HL-60/S4 (cell line): ENCODE measurements at regions not wholly inside any gene's neighbourhood (a gene's known extent, or its start where the extent isn't known, plus 50 kb on each side); places are given as distances from the start of the nearest gene placed in this dataset.

ENCODE experiments used
- in situ Hi-C: fragments of 300-500 bp; cut with MboI; formaldehyde crosslinking; loops from 2 replicates; pipeline ENCODE4 v1.14.3; 2022; ENCODE audit warnings: low sequenced_read_pairs

DNA sequence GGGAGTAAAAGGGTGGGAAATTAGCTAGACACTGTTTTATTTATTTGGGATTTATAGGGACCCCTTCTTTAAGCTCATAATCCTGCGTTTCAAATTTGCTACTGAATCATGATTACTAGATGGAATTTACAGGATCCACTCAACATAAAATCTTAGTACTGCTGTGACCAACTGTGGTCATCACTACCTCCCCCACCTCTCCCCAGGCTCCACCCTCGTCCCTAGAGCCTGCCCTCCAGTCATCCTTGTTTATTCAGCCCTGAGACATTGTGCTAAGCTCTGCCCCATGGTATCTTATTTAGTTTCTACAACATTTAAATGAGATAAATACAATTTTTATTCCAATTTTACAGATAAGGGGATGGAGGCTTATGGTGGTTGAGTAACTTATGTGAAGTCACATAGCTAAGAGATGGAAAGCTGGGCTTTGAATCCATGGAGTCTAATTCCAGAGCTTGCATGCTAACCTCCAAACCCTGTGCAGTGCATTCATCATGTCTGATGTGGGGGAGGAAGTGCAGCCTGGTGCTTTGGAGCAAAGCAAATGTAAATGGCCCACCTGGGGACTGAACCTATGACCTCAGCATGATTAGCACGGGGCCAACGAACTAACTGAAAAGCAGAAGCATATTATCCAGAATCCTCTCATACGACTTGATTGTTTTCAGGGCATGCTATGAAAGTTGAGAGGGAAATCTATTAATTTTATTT lies 502.4 kb downstream of the TMEM182 start:
- in situ Hi-C loops, result no loop called here

DNA sequence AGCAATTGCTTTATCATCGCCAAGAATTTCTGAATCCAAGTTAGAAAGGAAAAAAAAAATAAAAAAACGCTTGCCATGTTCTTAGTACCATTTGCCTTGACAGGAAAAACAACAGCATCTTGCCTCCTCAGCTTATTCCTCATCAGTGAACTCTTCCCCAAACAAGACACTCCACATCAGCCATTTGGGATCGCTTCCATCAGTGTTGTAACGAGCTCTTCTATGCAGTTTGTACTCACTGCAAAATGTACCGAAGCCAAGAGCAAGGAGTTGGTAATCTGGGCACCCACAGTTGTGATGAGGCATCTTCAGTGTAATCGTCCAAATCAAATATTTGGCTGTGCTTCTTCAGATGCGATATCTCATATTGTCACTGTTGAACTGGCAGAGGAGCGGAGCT lies 503.7 kb downstream of the TMEM182 start:
- in situ Hi-C loops, result no loop called here

DNA sequence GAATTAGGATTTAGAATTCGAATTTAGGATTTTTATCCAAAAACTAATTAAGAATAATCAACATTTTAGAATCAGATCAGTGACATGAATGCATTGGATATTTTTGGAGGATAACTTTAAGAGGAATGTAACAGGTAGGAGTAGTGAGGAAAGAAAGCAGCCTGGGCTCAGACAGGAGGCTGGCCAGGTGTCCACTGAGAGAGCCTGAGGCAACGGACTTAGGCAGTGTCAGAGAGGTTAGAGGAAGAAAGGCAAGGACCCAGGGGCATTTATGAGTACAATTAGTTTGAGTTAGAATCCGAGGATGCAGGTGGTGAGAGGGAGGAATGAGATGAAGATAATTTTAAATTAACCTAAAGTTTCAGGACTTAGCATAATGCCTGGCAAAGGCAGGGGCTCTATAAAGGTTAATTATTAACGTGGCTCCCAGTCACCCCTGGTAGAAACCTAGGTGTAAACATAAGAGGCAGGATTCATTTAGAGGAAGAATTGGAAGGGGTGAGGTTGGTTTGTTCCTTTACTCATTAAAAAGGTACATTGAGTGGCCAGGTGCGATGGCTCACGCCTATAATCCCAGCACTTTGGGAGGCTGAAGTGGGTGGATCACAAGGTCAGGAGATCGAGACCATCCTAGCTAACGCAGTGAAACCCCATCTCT lies 507.1 kb downstream of the TMEM182 start:
- in situ Hi-C loops, result no loop called here

DNA sequence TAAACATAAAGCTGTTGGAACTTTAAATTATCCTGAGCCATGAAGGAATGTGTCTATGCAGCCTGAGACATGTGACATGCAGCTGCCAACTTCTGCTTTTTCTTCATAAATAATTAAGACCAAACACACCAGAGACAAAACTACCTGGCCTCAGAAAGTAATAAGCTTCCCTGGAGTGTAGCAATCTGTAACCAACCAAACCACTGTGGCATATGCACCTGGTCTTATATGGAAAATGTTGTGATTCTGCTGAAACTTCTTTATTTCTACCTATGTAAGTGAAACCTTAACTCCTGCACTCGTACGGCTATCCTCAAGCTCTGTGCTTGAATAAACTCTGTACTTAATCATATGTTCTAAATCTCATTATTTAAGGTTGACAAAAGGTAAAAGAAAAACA lies 515.0 kb downstream of the TMEM182 start:
- in situ Hi-C loops, result no loop called here

DNA sequence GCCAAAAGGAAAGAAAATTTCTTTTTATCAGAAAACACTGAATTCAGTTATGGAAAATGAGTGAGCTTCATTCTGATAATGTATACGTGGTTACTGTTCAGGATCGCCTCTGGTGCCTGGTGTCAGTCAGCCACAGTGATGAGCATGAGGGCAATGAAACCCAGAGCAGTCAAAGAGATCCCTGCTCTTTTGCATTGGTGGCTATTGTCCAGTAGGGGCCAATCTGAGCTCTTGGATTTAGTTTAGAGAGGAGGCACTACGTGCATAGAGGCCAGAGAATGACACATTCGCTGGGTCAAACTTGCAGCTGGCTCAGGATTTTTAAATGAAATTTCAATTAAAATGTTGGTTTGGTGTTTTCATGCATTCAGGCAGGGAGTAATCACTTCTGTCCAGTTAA lies 522.9 kb downstream of the TMEM182 start:
- in situ Hi-C loops, result no loop called here

DNA sequence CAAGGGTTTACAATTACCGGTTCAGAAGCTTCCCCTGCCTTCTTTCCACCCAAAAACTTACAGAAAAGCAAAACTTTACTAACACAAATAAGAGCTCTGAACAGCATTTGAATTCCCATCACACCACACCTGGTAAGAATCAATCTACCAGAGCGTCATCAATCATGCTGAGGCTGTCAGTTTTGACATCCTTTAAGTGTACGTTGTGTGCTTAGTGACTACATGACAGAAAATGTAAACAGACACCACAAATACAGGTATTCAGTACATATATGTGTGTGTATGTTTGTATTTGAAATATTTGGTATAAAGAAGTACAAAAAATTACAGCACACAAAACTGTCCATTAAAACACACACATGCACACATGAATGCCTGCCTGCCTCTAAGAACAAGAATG lies 523.5 kb downstream of the TMEM182 start:
- in situ Hi-C loops, result no loop called here

DNA sequence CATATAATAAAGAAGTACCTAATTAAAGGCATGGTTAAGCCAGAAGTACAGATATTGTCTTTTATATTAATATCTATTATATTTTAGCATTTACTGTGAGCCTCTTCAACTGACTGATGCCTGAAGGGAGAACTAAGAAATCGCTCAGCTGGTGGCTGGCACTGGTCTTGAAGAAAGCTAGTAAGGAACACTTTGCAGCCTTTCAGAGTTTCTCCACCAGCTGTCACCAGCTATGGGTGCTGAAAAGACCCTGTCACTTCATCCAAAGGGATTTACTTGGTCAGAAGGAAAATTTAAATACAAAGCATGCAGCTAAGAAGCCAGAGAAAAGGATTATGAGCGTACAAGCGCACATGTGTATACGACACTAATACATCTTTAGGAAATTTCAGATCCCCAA lies 525.9 kb downstream of the TMEM182 start:
- in situ Hi-C loops, result no loop called here

DNA sequence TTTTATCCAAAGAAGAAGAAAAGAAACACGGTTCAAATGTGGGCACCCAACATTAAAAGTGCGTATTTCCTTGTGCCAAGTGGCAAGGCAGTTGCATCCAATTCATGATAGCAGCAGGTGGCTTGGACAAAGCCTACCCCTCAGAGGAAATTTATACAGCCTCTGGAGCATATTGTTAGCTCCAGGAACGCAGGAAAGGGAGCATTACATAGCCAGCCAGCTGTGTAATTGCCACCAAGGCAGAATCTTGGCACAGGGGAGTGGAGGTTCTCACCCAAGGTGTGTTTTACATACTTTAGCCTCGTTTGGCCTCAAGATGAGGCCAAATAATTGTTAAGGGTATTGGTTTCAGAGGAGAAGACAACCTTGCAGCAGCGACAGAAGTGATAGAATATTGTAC lies 526.9 kb downstream of the TMEM182 start:
- in situ Hi-C loops, result no loop called here

DNA sequence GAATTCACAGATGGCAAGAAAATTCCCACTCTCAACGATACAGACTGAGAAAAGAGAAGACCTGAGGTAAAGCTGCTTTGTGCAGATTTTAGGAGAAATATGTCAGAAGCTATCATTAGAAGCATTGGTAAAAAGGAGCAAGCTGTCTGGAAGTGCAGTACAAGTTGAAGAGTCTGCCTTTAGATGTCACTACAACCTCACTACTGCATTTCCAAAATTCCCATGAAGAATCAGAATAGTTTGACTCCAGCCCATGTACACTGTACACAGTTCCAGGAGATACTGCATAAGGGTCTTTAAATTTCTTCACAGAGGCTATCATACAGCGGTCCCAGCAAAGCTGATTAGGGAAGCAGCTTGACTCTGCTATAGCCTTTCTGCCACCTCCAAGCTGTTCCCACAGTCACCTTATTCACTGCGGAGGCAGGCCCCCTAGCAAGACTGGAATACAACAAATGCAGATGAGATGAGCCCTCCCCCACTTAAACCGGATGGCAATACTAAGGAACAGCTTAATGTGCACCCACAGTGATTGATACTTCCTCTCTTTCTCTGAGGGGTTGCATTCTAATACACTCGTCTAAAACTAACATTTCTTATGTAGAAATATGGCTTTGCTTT lies 527.4 kb downstream of the TMEM182 start:
- in situ Hi-C loops, result no loop called here

DNA sequence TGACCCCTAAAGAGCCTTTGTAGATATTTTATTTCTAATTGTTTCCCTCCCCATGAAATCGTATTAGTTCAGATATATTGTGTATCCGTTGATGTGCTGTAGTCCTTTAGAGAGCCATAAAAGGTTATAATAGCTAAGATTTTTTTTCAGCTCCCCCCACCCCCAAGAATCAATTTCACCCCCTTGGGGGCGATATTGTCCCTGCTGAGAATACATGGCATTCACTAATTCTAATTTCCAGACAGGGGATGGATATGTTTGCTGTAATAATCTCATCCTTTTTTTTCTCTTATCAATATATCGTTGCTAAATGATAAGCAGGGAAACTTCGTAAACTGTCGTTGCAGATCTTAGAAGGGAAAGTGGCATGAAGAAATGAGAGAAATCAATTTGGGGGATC lies 530.7 kb downstream of the TMEM182 start:
- in situ Hi-C loops, result no loop called here

DNA sequence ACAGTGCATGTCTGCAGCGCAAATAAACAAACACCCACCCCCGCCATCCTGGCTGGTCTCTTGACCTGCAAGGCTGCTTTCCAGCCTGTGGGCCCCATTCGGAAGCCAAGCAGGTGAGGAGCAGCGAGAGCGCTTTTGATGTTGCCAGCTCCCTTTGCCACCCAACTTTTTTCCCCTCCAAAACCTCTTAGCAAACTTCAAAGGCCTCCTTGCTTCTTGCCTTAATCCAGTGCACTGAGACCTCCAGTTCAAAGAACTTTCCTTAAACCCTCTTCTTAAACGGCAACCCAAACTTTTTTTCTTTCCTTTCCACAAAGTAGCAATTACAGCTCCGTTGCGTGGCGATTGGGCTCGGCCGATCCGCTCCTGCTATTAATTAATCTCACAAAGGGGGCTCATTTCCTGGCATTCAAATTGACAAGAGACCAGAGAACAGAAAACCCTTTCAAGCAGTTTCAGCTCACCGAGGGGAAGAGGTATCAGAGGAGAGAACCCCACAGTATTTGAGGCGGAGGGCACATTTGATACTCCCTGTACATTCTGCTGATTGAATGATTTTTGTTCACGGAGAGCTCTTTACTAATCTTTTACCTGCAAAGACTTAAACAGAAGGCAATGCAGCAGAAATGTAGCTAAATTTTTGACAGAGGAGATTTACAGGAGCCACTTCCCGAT lies 531.4 kb downstream of the TMEM182 start:
- in situ Hi-C loops, result no loop called here

DNA sequence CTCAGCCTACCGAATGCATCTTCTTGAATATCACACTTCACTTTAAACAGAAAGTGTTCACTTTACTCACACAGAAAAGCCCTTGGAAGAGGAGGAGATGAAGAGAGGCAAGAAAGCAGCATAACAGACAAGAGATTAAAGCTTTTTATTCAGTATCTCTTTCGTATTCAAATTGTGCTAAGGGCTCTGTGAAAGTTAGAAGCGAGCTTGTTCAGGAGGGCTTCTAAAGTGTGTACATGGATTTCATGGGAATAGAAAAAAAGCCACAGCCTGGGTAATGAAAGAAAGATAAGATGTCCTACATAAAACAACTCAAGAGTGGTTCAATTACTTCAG lies 531.9 kb downstream of the TMEM182 start:
- in situ Hi-C loops, result no loop called here

DNA sequence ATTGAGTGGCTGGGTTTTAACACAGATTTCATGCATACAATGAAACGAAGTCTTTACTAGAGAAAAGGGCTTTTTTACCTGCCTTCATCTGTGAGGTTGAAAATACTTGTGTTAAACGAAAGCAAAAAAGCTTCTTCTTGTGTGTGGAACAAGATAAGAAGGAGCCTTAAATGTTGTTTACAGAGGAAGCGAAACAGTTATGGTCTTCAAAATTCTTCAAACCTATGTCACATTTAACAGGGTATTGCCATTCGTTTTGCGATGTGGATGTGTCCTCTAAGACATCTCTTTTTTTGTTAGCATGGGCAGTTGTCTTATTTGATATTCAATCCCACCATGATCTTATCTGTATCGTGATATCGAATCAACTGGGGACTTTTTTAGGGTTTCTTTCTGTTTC lies 532.6 kb downstream of the TMEM182 start:
- in situ Hi-C loops, result no loop called here

DNA sequence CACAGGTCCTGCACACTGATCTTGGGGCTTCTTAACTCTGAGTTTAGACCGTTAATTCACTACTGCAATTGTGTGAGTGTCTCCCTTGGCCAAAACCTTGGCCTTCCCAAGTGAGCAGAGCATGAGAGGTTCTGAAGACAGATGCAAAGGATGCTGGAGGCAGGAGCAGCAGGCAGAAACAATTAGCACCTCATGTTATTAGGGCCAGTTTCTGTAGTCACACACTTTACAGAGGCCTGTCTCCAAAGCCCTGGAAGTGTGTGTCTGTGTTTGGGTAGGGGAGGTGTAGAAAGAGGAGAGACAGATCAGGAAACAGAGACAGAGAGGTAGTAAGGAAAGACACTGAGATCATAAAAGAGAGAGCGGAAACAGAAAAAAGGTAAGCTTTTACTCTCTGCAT lies 533.8 kb downstream of the TMEM182 start:
- in situ Hi-C loops, result no loop called here

DNA sequence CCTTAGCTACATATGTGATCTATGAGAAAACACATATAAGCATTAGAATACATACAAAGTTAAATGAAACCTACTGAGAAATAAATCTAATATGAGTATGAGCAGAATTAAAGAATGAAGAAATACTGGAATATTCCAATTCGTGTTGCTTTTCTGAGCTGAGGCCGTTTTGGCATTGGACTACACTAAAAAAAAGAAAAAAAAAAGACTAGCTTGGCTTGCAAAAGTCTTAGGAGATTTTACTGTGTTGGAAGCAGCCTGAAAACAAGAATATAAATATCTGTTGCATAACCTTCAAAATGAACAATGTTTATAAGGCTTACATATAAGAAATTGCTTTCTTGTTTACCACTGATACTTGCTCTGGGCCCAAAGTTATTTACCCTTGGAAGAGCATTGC lies 562.8 kb downstream of the TMEM182 start:
- in situ Hi-C loops, result no loop called here

DNA sequence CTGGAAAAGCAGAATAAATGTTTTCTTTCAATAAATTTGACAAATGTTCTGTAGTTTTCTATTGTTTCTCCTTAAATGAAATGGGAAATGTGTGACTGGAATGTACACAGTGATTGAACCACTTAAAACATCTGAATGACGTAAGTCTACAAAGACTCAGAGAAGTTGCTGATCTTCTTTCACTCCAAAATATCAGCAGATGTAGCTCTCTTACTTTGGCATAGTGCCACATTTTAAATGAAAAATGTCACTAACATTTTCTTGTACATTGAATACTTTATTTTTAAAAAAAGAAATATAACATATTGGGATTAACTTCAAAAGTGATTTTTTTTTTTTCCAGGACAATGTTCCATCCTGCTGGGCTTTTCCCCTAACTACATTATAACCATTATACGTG lies 565.6 kb downstream of the TMEM182 start:
- in situ Hi-C loops, result no loop called here

DNA sequence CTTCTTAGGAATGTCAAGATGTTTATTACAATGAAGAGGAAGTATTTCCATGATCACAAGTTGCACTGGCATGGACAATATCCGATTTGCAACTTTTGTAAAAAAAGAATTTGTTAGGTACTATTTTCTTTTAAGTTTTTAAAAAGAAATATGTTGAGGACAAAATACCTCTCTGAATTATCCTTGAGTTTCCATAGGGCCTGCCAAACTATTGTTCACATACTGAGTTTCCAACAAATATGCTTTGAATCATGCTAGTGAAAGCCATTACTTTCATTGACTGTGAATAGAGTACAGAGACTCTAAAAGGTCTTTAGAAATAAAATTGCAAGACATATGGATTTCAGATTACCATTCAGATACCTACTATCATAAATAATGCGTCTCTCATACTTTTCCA lies 566.1 kb downstream of the TMEM182 start:
- in situ Hi-C loops, result no loop called here

DNA sequence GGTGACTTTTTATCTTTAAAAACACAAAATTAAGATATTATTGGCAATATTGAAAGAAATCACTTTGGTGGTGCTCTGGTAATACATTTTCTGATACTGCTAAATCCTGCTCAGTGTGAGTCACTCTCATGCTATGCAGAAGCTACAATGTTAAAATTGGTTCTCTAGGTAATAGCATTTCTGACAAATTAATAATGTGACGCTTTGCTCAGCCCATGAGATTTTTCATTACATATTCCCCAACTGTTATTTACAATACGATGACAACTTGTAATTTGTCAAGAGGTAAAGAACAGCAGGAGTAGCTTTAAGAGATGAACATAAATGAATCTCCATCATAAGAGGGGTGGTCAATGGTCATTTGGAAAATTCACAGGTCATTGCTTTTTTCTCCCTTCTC lies 573.6 kb downstream of the TMEM182 start:
- in situ Hi-C loops, result no loop called here

DNA sequence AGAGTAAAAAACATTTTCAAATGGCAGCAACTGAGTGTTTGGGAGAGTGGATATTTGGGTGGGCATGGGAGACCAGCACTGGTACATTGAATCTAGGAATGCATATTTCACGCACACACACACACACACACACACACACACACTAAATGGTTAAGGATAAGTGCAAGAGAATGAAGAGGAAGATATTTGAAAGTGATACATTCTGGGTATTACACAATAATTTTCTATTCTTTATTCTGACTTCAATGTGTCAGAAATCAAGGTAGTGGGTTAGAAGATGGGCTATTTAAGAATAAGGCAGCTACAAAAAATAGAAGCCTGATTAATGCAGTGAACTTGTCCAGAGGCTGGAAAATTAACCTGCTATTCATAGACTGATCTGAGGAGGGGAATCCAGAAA lies 577.0 kb downstream of the TMEM182 start:
- in situ Hi-C loops, result no loop called here

DNA sequence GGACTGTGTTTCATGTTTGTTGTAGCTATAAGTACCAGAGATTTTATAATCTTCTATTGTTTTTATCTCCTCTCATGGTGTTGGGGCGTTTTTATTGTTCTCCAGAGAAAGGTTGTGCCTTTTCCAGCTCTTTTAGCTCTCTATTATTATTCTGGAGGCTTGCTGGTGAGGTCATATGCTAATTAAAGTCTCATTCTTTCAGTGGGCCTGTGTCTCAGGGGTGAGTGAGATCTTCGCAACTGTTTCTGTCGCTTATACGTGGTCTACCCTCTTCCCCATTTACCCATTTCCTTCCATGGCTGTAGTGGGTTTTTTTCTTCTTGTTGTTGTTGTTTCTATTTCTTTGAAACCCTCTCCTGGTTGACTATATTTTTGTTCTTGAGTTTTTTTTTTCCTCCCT lies 584.9 kb downstream of the TMEM182 start:
- in situ Hi-C loops, result no loop called here

DNA sequence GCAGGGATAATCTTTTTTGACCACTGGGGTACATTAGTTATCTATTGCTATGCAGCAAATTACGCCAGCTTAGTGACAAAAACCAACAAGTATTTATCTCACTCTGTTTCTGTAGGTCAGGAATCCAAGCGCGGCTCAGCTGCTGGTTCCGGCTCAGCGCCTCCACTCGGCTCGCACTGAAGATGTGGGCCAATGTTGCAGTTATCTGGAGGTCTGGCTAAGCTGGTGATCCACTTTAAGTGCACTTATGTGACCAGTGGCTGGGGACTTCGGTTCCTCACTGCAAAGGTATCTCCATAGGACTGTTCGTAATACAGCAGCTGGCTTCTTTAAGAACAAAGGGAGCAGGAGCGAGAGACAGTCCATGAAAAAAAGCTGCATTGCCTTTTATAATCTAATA lies 591.9 kb downstream of the TMEM182 start:
- in situ Hi-C loops, result no loop called here

DNA sequence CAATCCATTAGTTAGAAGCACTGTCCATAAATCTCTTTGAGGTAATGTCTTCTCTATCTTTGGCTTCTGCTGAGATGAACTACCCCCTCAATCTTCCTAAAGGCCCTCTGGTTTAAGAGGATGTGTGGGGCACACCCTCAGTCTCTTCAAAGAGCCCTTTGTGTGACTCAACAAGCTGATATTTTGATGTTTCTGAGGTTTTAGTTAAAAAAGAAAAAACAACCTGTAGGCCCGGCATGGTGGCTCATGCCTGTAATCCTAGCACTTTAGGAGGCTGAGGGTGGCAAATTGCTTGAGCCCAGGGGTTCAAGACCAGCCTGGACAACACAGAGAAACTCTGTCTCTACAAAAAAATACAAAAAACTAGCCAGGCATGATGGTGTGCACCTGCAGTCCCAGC lies 593.5 kb downstream of the TMEM182 start:
- in situ Hi-C loops, result no loop called here
